ENCODE measurements at regions not wholly inside any gene's neighbourhood (a gene's known extent, or its start where the extent isn't known, plus 50 kb on each side); places are given as distances from the start of the nearest gene placed in this dataset.

GRCh38 chr4:19739101-19739651 lies 512.5 kb upstream of the SLIT2 start:
- Histone ChIP-seq H3K9me3 (ENCODE audit: control insufficient read depth in 2 of 3, low read length in 3 of 3) (no peaks in the 10 kb centered on the region), H3K4me1 (ENCODE audit: control insufficient read depth in 2 of 2, insufficient read depth in 2 of 2, low read length in 2 of 2) (no peaks in the 10 kb centered on the region), H3K27ac (ENCODE audit: low read depth, low read length) (no peak overlapping the region), H3K36me3 (ENCODE audit: control insufficient read depth in 2 of 3, insufficient read depth in 3 of 3, low read length in 3 of 3) (no peaks in the 10 kb centered on the region), H3K27me3 (ENCODE audit: control insufficient read depth in 2 of 2, insufficient read depth in 2 of 2, low read length in 2 of 2) (no peaks in the 10 kb centered on the region), H3K4me3 (ENCODE audit: low read length) (no peak overlapping the region)
- peaks cover 1 to 15% (median 5%) of the 10 kb centered on the region in 11 donors for H3K9me3 Mint-ChIP-seq
- H3K27ac Mint-ChIP-seq = no peak overlapping the region
- no peaks in the 10 kb centered on the region for H3K4me1 Mint-ChIP-seq
- no peaks in the 10 kb centered on the region for H3K27me3 Mint-ChIP-seq
- H3K36me3 Mint-ChIP-seq = no peaks in the 10 kb centered on the region
- DNase-seq (no peak), ATAC-seq (no peak)
- intact Hi-C loops (cut with micrococcal nuclease) = no loop called here
- ChIA-PET POLR2A (no interaction called here), CTCF (no interaction called here)
- H3K4me3 Mint-ChIP-seq = no peak overlapping the region

- H3K36me3 Mint-ChIP-seq = no peaks in the 10 kb centered on the region
- POLR2A ChIA-PET = no interaction called here
- no peak for ATAC-seq
- Histone ChIP-seq H3K27ac (ENCODE audit: low read depth, low read length) (no peak overlapping the region), H3K27me3 (ENCODE audit: control insufficient read depth in 2 of 2, insufficient read depth in 2 of 2, low read length in 2 of 2) (no peaks in the 10 kb centered on the region), H3K36me3 (ENCODE audit: control insufficient read depth in 2 of 3, insufficient read depth in 3 of 3, low read length in 3 of 3) (no peaks in the 10 kb centered on the region), H3K4me1 (ENCODE audit: control insufficient read depth in 2 of 2, insufficient read depth in 2 of 2, low read length in 2 of 2) (no peaks in the 10 kb centered on the region), H3K9me3 (ENCODE audit: control insufficient read depth in 2 of 3, low read length in 3 of 3) (no peaks in the 10 kb centered on the region), H3K4me3 (ENCODE audit: low read length) (no peak overlapping the region)
- peaks cover 1 to 12% (median 6%) of the 10 kb centered on the region in 11 donors for H3K9me3 Mint-ChIP-seq
- intact Hi-C loops (cut with micrococcal nuclease) = no loop called here
- H3K27ac Mint-ChIP-seq = no peak overlapping the region
- no peak for DNase-seq
- H3K27me3 Mint-ChIP-seq = no peaks in the 10 kb centered on the region
- no peaks in the 10 kb centered on the region for H3K4me1 Mint-ChIP-seq
- H3K4me3 Mint-ChIP-seq = no peak overlapping the region
- CTCF ChIA-PET = no interaction called here
Observed at GRCh38 chr4:19736968-19737756, 514.5 kb upstream of the SLIT2 start.

- ATAC-seq (no peak), DNase-seq (no peak)
- POLR2A ChIA-PET = no interaction called here
- CTCF ChIA-PET = no interaction called here
- H3K27ac ChIP-seq (ENCODE audit: low read depth, low read length) = no peak overlapping the region
- H3K27me3 ChIP-seq (ENCODE audit: control insufficient read depth in 2 of 2, insufficient read depth in 2 of 2, low read length in 2 of 2) = no peaks in the 10 kb centered on the region
- intact Hi-C loops (cut with micrococcal nuclease) = no loop called here
- Mint-ChIP-seq H3K9me3 (peaks cover 0 to 14% (median 6%) of the 10 kb centered on the region in 11 donors), H3K27ac (no peak overlapping the region), H3K4me3 (no peak overlapping the region), H3K36me3 (no peaks in the 10 kb centered on the region), H3K27me3 (no peaks in the 10 kb centered on the region), H3K4me1 (peaks cover 0 to 5% (median 4%) of the 10 kb centered on the region in 7 donors)
- H3K36me3 ChIP-seq (ENCODE audit: control insufficient read depth in 2 of 3, insufficient read depth in 3 of 3, low read length in 3 of 3) = no peaks in the 10 kb centered on the region
- no peak overlapping the region for H3K4me3 ChIP-seq (ENCODE audit: low read length)
- no peaks in the 10 kb centered on the region for H3K9me3 ChIP-seq (ENCODE audit: control insufficient read depth in 2 of 3, low read length in 3 of 3)
- no peaks in the 10 kb centered on the region for H3K4me1 ChIP-seq (ENCODE audit: control insufficient read depth in 2 of 2, insufficient read depth in 2 of 2, low read length in 2 of 2)
Observed at GRCh38 chr4:19735012-19735411, 516.7 kb upstream of the SLIT2 start.

GRCh38 chr4:19729886-19730651 lies 521.6 kb upstream of the SLIT2 start:
- no peak for ATAC-seq
- Histone ChIP-seq H3K27ac (ENCODE audit: low read depth, low read length) (no peak overlapping the region), H3K36me3 (ENCODE audit: control insufficient read depth in 2 of 3, insufficient read depth in 3 of 3, low read length in 3 of 3) (no peaks in the 10 kb centered on the region), H3K4me1 (ENCODE audit: control insufficient read depth in 2 of 2, insufficient read depth in 2 of 2, low read length in 2 of 2) (no peaks in the 10 kb centered on the region), H3K27me3 (ENCODE audit: control insufficient read depth in 2 of 2, insufficient read depth in 2 of 2, low read length in 2 of 2) (no peaks in the 10 kb centered on the region), H3K4me3 (ENCODE audit: low read length) (no peak overlapping the region), H3K9me3 (ENCODE audit: control insufficient read depth in 2 of 3, low read length in 3 of 3) (no peaks in the 10 kb centered on the region)
- Mint-ChIP-seq H3K36me3 (no peaks in the 10 kb centered on the region), H3K9me3 (peaks cover 0 to 22% (median 7%) of the 10 kb centered on the region in 11 donors), H3K4me3 (peak overlapping the region in 4 of 10 donors; percentile 4 to 43 (median 26)), H3K27ac (no peak overlapping the region), H3K27me3 (no peaks in the 10 kb centered on the region), H3K4me1 (peaks cover 0 to 11% (median 9%) of the 10 kb centered on the region in 7 donors)
- CTCF ChIA-PET = no interaction called here
- POLR2A ChIA-PET = no interaction called here
- intact Hi-C loops (cut with micrococcal nuclease) = no loop called here
- no peak for DNase-seq

GRCh38 chr4:19728773-19729172 lies 522.9 kb upstream of the SLIT2 start:
- no peak overlapping the region for H3K27ac ChIP-seq (ENCODE audit: low read depth, low read length)
- no peak overlapping the region for H3K27ac Mint-ChIP-seq
- no peaks in the 10 kb centered on the region for H3K36me3 Mint-ChIP-seq
- no peaks in the 10 kb centered on the region for H3K9me3 ChIP-seq (ENCODE audit: control insufficient read depth in 2 of 3, low read length in 3 of 3)
- POLR2A ChIA-PET = no interaction called here
- H3K9me3 Mint-ChIP-seq = peaks cover 0 to 18% (median 6%) of the 10 kb centered on the region in 11 donors
- intact Hi-C loops (cut with micrococcal nuclease) = no loop called here
- ATAC-seq = no peak
- no peak overlapping the region for H3K4me3 ChIP-seq (ENCODE audit: low read length)
- H3K36me3 ChIP-seq (ENCODE audit: control insufficient read depth in 2 of 3, insufficient read depth in 3 of 3, low read length in 3 of 3) = no peaks in the 10 kb centered on the region
- no peak overlapping the region for H3K4me3 Mint-ChIP-seq
- H3K4me1 Mint-ChIP-seq = peaks cover 0 to 11% (median 9%) of the 10 kb centered on the region in 7 donors
- H3K27me3 ChIP-seq (ENCODE audit: control insufficient read depth in 2 of 2, insufficient read depth in 2 of 2, low read length in 2 of 2) = no peaks in the 10 kb centered on the region
- no peak for DNase-seq
- no peaks in the 10 kb centered on the region for H3K27me3 Mint-ChIP-seq
- CTCF ChIA-PET = no interaction called here
- H3K4me1 ChIP-seq (ENCODE audit: control insufficient read depth in 2 of 2, insufficient read depth in 2 of 2, low read length in 2 of 2) = no peaks in the 10 kb centered on the region

GRCh38 chr4:19727141-19727540 lies 524.6 kb upstream of the SLIT2 start:
- intact Hi-C loops (cut with micrococcal nuclease) = no loop called here
- H3K36me3 Mint-ChIP-seq = no peaks in the 10 kb centered on the region
- H3K27ac Mint-ChIP-seq = no peak overlapping the region
- DNase-seq (no peak), ATAC-seq (no peak)
- peaks cover 0 to 11% (median 9%) of the 10 kb centered on the region in 7 donors for H3K4me1 Mint-ChIP-seq
- Histone ChIP-seq H3K27ac (ENCODE audit: low read depth, low read length) (no peak overlapping the region), H3K4me1 (ENCODE audit: control insufficient read depth in 2 of 2, insufficient read depth in 2 of 2, low read length in 2 of 2) (no peaks in the 10 kb centered on the region), H3K9me3 (ENCODE audit: control insufficient read depth in 2 of 3, low read length in 3 of 3) (no peaks in the 10 kb centered on the region), H3K27me3 (ENCODE audit: control insufficient read depth in 2 of 2, insufficient read depth in 2 of 2, low read length in 2 of 2) (no peaks in the 10 kb centered on the region), H3K4me3 (ENCODE audit: low read length) (no peak overlapping the region), H3K36me3 (ENCODE audit: control insufficient read depth in 2 of 3, insufficient read depth in 3 of 3, low read length in 3 of 3) (no peaks in the 10 kb centered on the region)
- H3K9me3 Mint-ChIP-seq = peaks cover 0 to 26% (median 6%) of the 10 kb centered on the region in 11 donors
- ChIA-PET CTCF (no interaction called here), POLR2A (no interaction called here)
- H3K27me3 Mint-ChIP-seq = no peaks in the 10 kb centered on the region
- H3K4me3 Mint-ChIP-seq = no peak overlapping the region
